ENCODE measurements at regions not wholly inside any gene's neighbourhood (a gene's known extent, or its start where the extent isn't known, plus 50 kb on each side); places are given as distances from the start of the nearest gene placed in this dataset.

DNA sequence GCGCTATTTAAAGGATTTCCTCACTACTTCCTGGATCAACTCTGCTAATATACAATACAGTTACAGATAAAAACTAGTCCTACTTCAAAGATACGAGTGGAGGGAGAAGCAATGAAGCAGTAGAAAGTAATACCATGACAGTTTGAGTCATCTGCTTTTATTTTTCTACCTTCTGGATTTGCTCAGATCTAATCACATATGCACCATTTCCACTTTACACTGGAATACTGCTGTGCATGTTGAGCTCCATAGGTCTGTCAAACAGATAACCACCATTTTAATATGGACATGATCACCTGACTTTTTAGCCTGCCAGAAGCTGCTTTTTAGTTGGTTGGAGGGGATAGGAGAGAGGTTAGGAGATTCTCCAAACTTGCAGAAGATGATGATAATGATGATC lies 92.5 kb downstream of the MMUT start:
- Histone ChIP-seq H3K9me3 (ENCODE audit: control insufficient read depth, low read depth, low read length) (peaks cover 6% of the 10 kb centered on the region), H3K4me2 (ENCODE audit: control insufficient read depth, extremely low read depth, insufficient read depth, low read depth, low read length) (no peak overlapping the region), H4K20me1 (ENCODE audit: control insufficient read depth, extremely low read depth, insufficient read depth, low read length) (no peaks in the 10 kb centered on the region), H3K79me2 (ENCODE audit: control insufficient read depth, insufficient read depth, low read length) (no peaks in the 10 kb centered on the region), H3K27me3 (ENCODE audit: control insufficient read depth, extremely low read depth, insufficient read depth, low read length) (no peaks in the 10 kb centered on the region), H3K4me1 (ENCODE audit: control insufficient read depth, extremely low read depth, insufficient read depth, low read length) (no peaks in the 10 kb centered on the region), H3K27ac (ENCODE audit: control insufficient read depth, insufficient read depth, low read length) (no peak overlapping the region), H3K9me1 (ENCODE audit: control insufficient read depth, extremely low read depth, insufficient read depth, low read length) (no peaks in the 10 kb centered on the region), H3K36me3 (ENCODE audit: control insufficient read depth in 2 of 2, extremely low read depth in 1 of 2, insufficient read depth in 2 of 2, low read length in 2 of 2) (no peaks in the 10 kb centered on the region), H2AFZ (ENCODE audit: control insufficient read depth, low read length) (no peak overlapping the region), H3K4me3 (ENCODE audit: control insufficient read depth in 2 of 3, extremely low read depth in 1 of 3, insufficient read depth in 2 of 3, low read depth in 1 of 3, low read length in 3 of 3) (no peak overlapping the region), H3K9ac (ENCODE audit: control insufficient read depth, extremely low read depth, insufficient read depth, low read length) (no peak overlapping the region)
- no peak for FAIRE-seq
- DNase-seq (ENCODE audit: low read depth, low spot score): no peak
- dilution Hi-C loops (cut with MboI; ENCODE audit: extremely low pct_ligation_motif_present, low sequenced_read_pairs): no loop called here
- no peak for TF ChIP-seq EZH2 (IDR thresholded peaks at IDR 0.05; ENCODE audit: low read length)

DNA sequence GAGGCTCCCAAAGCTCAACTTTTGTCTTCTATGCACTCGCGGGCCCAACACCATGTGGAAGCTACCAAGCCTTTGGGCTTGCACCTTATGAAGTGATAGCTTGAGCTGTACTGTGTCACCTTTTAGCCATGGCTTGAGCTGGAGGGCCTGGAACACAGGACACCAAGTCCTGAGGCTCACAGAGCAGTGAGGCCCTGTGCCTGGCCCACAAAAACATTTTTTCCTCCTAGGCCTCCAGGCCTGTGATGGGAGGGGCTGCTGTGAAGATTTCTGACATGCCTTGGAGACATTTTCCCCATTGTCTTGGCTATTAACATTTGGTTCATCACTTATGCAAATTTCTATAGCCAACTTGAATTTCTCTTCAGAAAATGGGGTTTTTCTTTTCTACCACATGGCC lies 96.5 kb downstream of the MMUT start:
- Histone ChIP-seq H4K20me1 (ENCODE audit: control insufficient read depth, extremely low read depth, insufficient read depth, low read length) (no peaks in the 10 kb centered on the region), H3K79me2 (ENCODE audit: control insufficient read depth, insufficient read depth, low read length) (no peaks in the 10 kb centered on the region), H3K36me3 (ENCODE audit: control insufficient read depth in 2 of 2, extremely low read depth in 1 of 2, insufficient read depth in 2 of 2, low read length in 2 of 2) (no peaks in the 10 kb centered on the region), H3K4me2 (ENCODE audit: control insufficient read depth, extremely low read depth, insufficient read depth, low read depth, low read length) (no peak overlapping the region), H3K9me1 (ENCODE audit: control insufficient read depth, extremely low read depth, insufficient read depth, low read length) (no peaks in the 10 kb centered on the region), H3K9ac (ENCODE audit: control insufficient read depth, extremely low read depth, insufficient read depth, low read length) (no peak overlapping the region), H3K27ac (ENCODE audit: control insufficient read depth, insufficient read depth, low read length) (no peak overlapping the region), H2AFZ (ENCODE audit: control insufficient read depth, low read length) (no peak overlapping the region), H3K4me1 (ENCODE audit: control insufficient read depth, extremely low read depth, insufficient read depth, low read length) (no peaks in the 10 kb centered on the region), H3K4me3 (ENCODE audit: control insufficient read depth in 2 of 3, extremely low read depth in 1 of 3, insufficient read depth in 2 of 3, low read depth in 1 of 3, low read length in 3 of 3) (no peak overlapping the region), H3K27me3 (ENCODE audit: control insufficient read depth, extremely low read depth, insufficient read depth, low read length) (no peaks in the 10 kb centered on the region), H3K9me3 (ENCODE audit: control insufficient read depth, low read depth, low read length) (peaks cover 6% of the 10 kb centered on the region)
- FAIRE-seq (no peak), DNase-seq (ENCODE audit: low read depth, low spot score) (no peak)
- dilution Hi-C loops (cut with MboI; ENCODE audit: extremely low pct_ligation_motif_present, low sequenced_read_pairs): no loop called here
- no peak for TF ChIP-seq EZH2 (IDR thresholded peaks at IDR 0.05; ENCODE audit: low read length)
- TF ChIP-seq, protein P1, sequence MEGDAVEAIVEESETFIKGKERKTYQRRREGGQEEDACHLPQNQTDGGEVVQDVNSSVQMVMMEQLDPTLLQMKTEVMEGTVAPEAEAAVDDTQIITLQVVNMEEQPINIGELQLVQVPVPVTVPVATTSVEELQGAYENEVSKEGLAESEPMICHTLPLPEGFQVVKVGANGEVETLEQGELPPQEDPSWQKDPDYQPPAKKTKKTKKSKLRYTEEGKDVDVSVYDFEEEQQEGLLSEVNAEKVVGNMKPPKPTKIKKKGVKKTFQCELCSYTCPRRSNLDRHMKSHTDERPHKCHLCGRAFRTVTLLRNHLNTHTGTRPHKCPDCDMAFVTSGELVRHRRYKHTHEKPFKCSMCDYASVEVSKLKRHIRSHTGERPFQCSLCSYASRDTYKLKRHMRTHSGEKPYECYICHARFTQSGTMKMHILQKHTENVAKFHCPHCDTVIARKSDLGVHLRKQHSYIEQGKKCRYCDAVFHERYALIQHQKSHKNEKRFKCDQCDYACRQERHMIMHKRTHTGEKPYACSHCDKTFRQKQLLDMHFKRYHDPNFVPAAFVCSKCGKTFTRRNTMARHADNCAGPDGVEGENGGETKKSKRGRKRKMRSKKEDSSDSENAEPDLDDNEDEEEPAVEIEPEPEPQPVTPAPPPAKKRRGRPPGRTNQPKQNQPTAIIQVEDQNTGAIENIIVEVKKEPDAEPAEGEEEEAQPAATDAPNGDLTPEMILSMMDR (optimal IDR thresholded peaks at IDR 0.05 in 1 of 3, IDR thresholded peaks at IDR 0.05 in 1 of 3, conservative IDR thresholded peaks at IDR 0.05 in 1 of 3; ENCODE audit: extremely low read depth in 1 of 3, insufficient read depth in 2 of 3, low read length in 3 of 3): no peak

DNA sequence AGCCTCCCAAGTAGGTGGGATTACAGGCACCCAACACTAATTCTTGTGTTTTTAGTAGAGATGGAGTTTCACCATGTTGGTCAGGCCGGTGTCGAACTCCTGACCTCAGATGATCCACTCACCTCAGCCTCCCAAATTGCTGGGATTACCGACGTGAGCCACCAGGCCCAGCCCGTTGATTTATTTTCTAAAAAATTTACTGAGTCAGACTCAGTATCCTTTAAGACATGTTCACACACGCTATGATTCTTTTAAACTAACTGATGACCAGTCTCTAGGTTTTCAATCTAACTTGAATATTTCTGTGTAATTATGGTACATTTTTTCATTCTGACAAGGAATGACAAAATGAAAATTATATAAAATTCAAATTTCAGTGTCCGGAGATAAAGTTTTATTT lies 114.5 kb downstream of the MMUT start:
- no peaks in the 10 kb centered on the region for H4K20me1 ChIP-seq (ENCODE audit: control insufficient read depth, extremely low read depth, insufficient read depth, low read length)
- FAIRE-seq: no peak
- no peak for DNase-seq (ENCODE audit: low read depth, low spot score)

More for the DNA sequence above, 114.5 kb downstream of the MMUT start:
- dilution Hi-C loops (cut with MboI; ENCODE audit: extremely low pct_ligation_motif_present, low sequenced_read_pairs): no loop called here
- Histone ChIP-seq H2AFZ (ENCODE audit: control insufficient read depth, low read length) (no peak overlapping the region), H3K4me3 (ENCODE audit: control insufficient read depth in 2 of 3, extremely low read depth in 1 of 3, insufficient read depth in 2 of 3, low read depth in 1 of 3, low read length in 3 of 3) (no peak overlapping the region), H3K36me3 (ENCODE audit: control insufficient read depth in 2 of 2, extremely low read depth in 1 of 2, insufficient read depth in 2 of 2, low read length in 2 of 2) (no peaks in the 10 kb centered on the region), H3K79me2 (ENCODE audit: control insufficient read depth, insufficient read depth, low read length) (no peaks in the 10 kb centered on the region), H3K27ac (ENCODE audit: control insufficient read depth, insufficient read depth, low read length) (no peak overlapping the region), H3K4me1 (ENCODE audit: control insufficient read depth, extremely low read depth, insufficient read depth, low read length) (no peaks in the 10 kb centered on the region), H3K9ac (ENCODE audit: control insufficient read depth, extremely low read depth, insufficient read depth, low read length) (no peak overlapping the region), H3K9me3 (ENCODE audit: control insufficient read depth, low read depth, low read length) (no peaks in the 10 kb centered on the region), H3K9me1 (ENCODE audit: control insufficient read depth, extremely low read depth, insufficient read depth, low read length) (no peaks in the 10 kb centered on the region), H3K4me2 (ENCODE audit: control insufficient read depth, extremely low read depth, insufficient read depth, low read depth, low read length) (no peak overlapping the region), H3K27me3 (ENCODE audit: control insufficient read depth, extremely low read depth, insufficient read depth, low read length) (no peaks in the 10 kb centered on the region)
- no peak for TF ChIP-seq EZH2 (IDR thresholded peaks at IDR 0.05; ENCODE audit: low read length)
- TF ChIP-seq, protein P1 (optimal IDR thresholded peaks at IDR 0.05 in 1 of 3, IDR thresholded peaks at IDR 0.05 in 1 of 3, conservative IDR thresholded peaks at IDR 0.05 in 1 of 3; ENCODE audit: extremely low read depth in 1 of 3, insufficient read depth in 2 of 3, low read length in 3 of 3): no peak

Data from keratinocyte (primary cell).